ENCODE measurements at regions not wholly inside any gene's neighbourhood (a gene's known extent, or its start where the extent isn't known, plus 50 kb on each side); places are given as distances from the start of the nearest gene placed in this dataset.
A peak's percentile ranks its signal among the peaks of the same experiment; 100 is the strongest.

DNA sequence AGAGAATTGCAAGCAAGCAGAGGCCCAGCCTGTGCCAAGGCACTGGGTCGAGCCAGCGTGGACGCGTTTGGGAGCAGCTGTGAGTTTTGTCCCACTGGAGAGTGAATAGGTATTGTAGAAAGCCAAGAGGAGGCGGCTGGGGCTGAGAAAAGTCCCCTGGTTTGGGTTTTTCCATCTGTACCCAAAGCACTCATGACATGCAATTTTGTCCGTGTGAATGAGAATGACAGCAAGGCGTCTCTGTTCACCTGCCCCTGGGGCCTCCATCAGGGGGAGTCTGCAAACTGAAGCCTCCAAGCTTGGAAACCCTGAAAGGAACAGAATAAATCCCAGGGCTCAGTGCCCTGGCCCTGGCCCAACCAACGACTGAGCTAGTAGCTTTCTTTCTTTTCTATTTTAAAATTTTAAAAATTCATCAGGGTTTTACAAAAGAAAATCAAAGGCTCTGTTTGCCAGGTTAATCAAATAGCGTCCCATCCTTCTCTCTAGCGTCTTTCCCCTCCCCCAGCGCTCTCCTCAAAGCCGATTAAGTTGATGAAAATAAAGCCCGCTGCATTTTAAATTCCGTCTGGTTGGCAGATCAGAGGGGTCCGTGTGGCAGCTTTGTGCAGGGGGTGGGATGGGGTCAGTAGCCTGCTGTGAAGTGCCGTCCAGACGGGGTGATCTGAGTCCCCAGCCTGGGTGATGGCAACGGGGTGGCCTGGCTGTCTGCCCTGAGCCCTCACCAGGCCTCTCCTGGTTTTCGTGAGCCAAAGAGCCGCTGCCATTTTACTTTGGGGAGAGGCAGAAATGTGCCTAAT is 171.0 kb downstream of the KATNIP start:
- Histone ChIP-seq H2BK120ac (ENCODE audit: low read depth, low read length) (no peak overlapping the region), H3K9me3 (ENCODE audit: control insufficient read depth, insufficient read depth, low read length) (no peaks in the 10 kb centered on the region), H3K56ac (ENCODE audit: extremely low read depth, insufficient read depth, low read length) (no peak overlapping the region), H3K79me1 (ENCODE audit: low read depth in 1 of 2, low read length in 2 of 2) (no peaks in the 10 kb centered on the region), H2AK5ac (ENCODE audit: low read depth, low read length) (no peak overlapping the region), H3K27me3 (ENCODE audit: control insufficient read depth, insufficient read depth, low read length) (no peaks in the 10 kb centered on the region), H3K14ac (replicated peaks; ENCODE audit: low read depth, low read length) (no peak overlapping the region), H3K4ac (ENCODE audit: low read depth, low read length) (no peak overlapping the region), H3K9me1 (ENCODE audit: insufficient read depth, low read length) (0 out of 2 replicates have a peak, but pooled peaks cover 3% of the 10 kb centered on the region), H3K36me3 (ENCODE audit: control insufficient read depth, insufficient read depth, low read length) (peaks cover 6% of the 10 kb centered on the region), H3K4me2 (ENCODE audit: low read depth, low read length) (no peak overlapping the region), H3K27ac (ENCODE audit: insufficient read depth, low read length) (peak overlapping the region; percentile 60; the same call in 1 of the 2 replicates), H3K9ac (ENCODE audit: low read depth, low read length) (no peak overlapping the region), H4K5ac (ENCODE audit: low read depth, low read length) (no peak overlapping the region; the same call in 1 of the 2 replicates), H2BK15ac (ENCODE audit: low read depth, low read length) (no peak overlapping the region), H4K20me1 (ENCODE audit: insufficient read depth, low read length) (no peaks in the 10 kb centered on the region), H3K23ac (ENCODE audit: low read depth, low read length) (no peak overlapping the region), H2BK20ac (ENCODE audit: low read depth, low read length) (no peak overlapping the region), H4K8ac (ENCODE audit: low read depth in 2 of 2, low read length in 2 of 2) (no peak overlapping the region), H2AK9ac (replicated peaks; ENCODE audit: low read depth, low read length, poor library complexity) (no peak overlapping the region), H3K18ac (ENCODE audit: low read depth, low read length) (no peak overlapping the region; the same call in 1 of the 2 replicates), H3K4me1 (ENCODE audit: control insufficient read depth, insufficient read depth, low read length) (peaks cover 3% of the 10 kb centered on the region; the same call in 1 of the 2 replicates), H4K91ac (ENCODE audit: insufficient read depth, low read depth, low read length) (no peak overlapping the region), H2BK5ac (ENCODE audit: low read depth, low read length, poor library complexity, severe bottlenecking) (no peak overlapping the region), H2AFZ (replicated peaks; ENCODE audit: low read length, poor library complexity) (no peak overlapping the region), H3K4me3 (ENCODE audit: insufficient read depth, low read depth, low read length) (no peak overlapping the region)
- in situ Hi-C loops (cut with MboI; ENCODE audit: low sequenced_read_pairs), result no loop called here
- WGBS, 2 experiments (ENCODE audit: extremely low coverage in 2 of 2, insufficient read length in 1 of 2), result no CpG with 5 or more reads among the region's 20 CpGs
- TF ChIP-seq BHLHE40 (IDR thresholded peaks at IDR 0.05; ENCODE audit: low read depth, low read length), result no peak
- no peak for TF ChIP-seq FOS (IDR thresholded peaks at IDR 0.05; ENCODE audit: low read depth, low read length)
- TF ChIP-seq MAZ (IDR thresholded peaks at IDR 0.05; ENCODE audit: borderline replicate concordance, low read depth, low read length), result no peak
- no peak for TF ChIP-seq MXI1 (IDR thresholded peaks at IDR 0.05; ENCODE audit: borderline replicate concordance, low read depth, low read length)
- no peak for TF ChIP-seq POLR2A (IDR thresholded peaks at IDR 0.05; ENCODE audit: low read depth, low read length)
- no peak for TF ChIP-seq CHD1 (IDR thresholded peaks at IDR 0.05; ENCODE audit: low read depth, low read length)
- ATAC-seq (ENCODE audit: low read depth) (no peak), DNase-seq (no peak)
- dilution Hi-C loops (cut with HindIII; ENCODE audit: low sequenced_read_pairs, unreplicated experiment), result no loop called here
- intact Hi-C loops (cut with micrococcal nuclease), result no loop called here
- BruUV-seq (replicated peaks), result no TSS peak
- POLR2A ChIA-PET (ENCODE audit: unreplicated experiment), result no interaction called here
- CTCF ChIA-PET, result interaction anchor here (0.7 to 1.1 kb wide), 2 partner anchors 9 to 27 kb away, joined by 3 read pairs; no protein-coding TSS in a partner anchor

Measured in IMR-90 (cell line).